ENCODE measurements at regions not wholly inside any gene's neighbourhood (a gene's known extent, or its start where the extent isn't known, plus 50 kb on each side); places are given as distances from the start of the nearest gene placed in this dataset.

DNA sequence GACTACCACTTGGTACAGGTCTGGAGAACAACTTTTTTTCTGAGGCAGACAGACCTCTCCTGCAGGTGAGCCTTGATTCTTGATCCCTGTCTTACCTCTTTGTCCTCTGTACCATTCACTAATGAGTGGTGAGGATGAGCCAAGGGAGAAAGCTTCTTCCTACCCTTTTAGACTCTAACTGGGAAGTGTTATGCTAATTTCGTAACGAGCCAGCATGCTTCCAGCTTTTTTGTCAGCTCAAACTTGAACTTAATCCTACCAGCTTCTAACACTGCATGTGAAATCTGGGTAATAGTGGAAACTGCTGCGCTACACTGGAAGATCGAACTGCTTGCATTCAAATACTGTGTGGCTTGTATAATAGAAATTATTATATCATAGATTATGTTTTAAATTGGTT lies 87.0 kb downstream of the NEUROD6 start:
- Histone ChIP-seq H2AFZ (no peak overlapping the region), H3K36me3 (ENCODE audit: low read depth) (no peaks in the 10 kb centered on the region), H3F3A (ENCODE audit: insufficient read depth) (no peaks in the 10 kb centered on the region), H3K4me2 (ENCODE audit: unreplicated experiment) (no peak overlapping the region), H3K9me2 (ENCODE audit: insufficient read depth) (no peaks in the 10 kb centered on the region), H3K9me3 (ENCODE audit: low read depth) (no peaks in the 10 kb centered on the region), H3K9ac (no peak overlapping the region), H3K27ac (no peak overlapping the region), H3K4me1 (ENCODE audit: insufficient read depth) (no peaks in the 10 kb centered on the region), H3K4me3 (no peak overlapping the region), H4K20me1 (ENCODE audit: insufficient read depth) (no peaks in the 10 kb centered on the region), H3K79me2 (ENCODE audit: insufficient read depth) (no peaks in the 10 kb centered on the region), H3K27me3 (replicated peaks; ENCODE audit: insufficient read depth) (no peaks in the 10 kb centered on the region)
- in situ Hi-C loops (cut with MboI), result no loop called here
- no peak for DNase-seq
- TF ChIP-seq EZH2phosphoT487 (IDR thresholded peaks at IDR 0.05; ENCODE audit: insufficient read depth, low read depth), result no peak
- no peak for TF ChIP-seq EZH2 (IDR thresholded peaks at IDR 0.05; ENCODE audit: insufficient read depth, poor library complexity, severe bottlenecking)
- WGBS, 2 experiments (ENCODE audit: low coverage in 1 of 2, low lambda C conversion rate in 2 of 2, missing lambda C conversion rate in 2 of 2), result 22 to 32% methylated on average over 4 of the region's 4 CpGs

GRCh38 chr7:31251441-31251840 lies 89.1 kb downstream of the NEUROD6 start:
- no peaks in the 10 kb centered on the region for H3K4me1 ChIP-seq (ENCODE audit: insufficient read depth)
- no peak overlapping the region for H3K9ac ChIP-seq
- no peaks in the 10 kb centered on the region for H3K79me2 ChIP-seq (ENCODE audit: insufficient read depth)
- H3K27ac ChIP-seq, result no peak overlapping the region
- H3K9me3 ChIP-seq (ENCODE audit: low read depth), result no peaks in the 10 kb centered on the region
- 19 to 29% methylated on average over 8 of the region's 8 CpGs for WGBS, 2 experiments (ENCODE audit: low coverage in 1 of 2, low lambda C conversion rate in 2 of 2, missing lambda C conversion rate in 2 of 2)
- no peak overlapping the region for H2AFZ ChIP-seq
- TF ChIP-seq EZH2 (IDR thresholded peaks at IDR 0.05; ENCODE audit: insufficient read depth, poor library complexity, severe bottlenecking) (no peak), EZH2phosphoT487 (IDR thresholded peaks at IDR 0.05; ENCODE audit: insufficient read depth, low read depth) (no peak)
- no peaks in the 10 kb centered on the region for H4K20me1 ChIP-seq (ENCODE audit: insufficient read depth)
- H3K4me2 ChIP-seq (ENCODE audit: unreplicated experiment), result no peak overlapping the region
- DNase-seq, result no peak
- in situ Hi-C loops (cut with MboI), result no loop called here
- no peaks in the 10 kb centered on the region for H3K27me3 ChIP-seq (replicated peaks; ENCODE audit: insufficient read depth)
- H3K4me3 ChIP-seq, result no peak overlapping the region
- H3K9me2 ChIP-seq (ENCODE audit: insufficient read depth), result no peaks in the 10 kb centered on the region
- no peaks in the 10 kb centered on the region for H3F3A ChIP-seq (ENCODE audit: insufficient read depth)
- H3K36me3 ChIP-seq (ENCODE audit: low read depth), result no peaks in the 10 kb centered on the region

DNA sequence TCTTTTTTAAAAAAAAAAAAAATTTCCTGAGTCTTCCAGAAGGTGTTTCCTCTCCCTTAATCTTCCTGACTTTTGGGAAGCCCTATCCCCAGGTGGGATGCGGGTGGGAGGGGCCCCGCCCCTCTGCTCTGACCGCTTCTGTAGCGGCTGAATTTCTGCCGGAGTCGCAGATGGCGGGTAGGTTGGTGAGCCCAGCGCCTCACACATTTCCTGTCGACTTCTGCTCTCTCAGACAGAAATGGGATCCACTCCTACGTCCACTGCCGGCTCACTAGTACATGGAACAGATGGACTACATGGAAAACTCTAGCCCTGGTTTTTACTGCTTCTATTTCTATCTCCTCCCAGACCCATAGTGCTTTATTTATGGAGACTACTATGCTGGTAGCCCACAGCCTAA lies 90.9 kb downstream of the NEUROD6 start:
- H3K9ac ChIP-seq, result no peak overlapping the region
- 0 to 23% methylated on average over 3 to 11 of the region's 11 CpGs for WGBS, 2 experiments (ENCODE audit: low coverage in 1 of 2, low lambda C conversion rate in 2 of 2, missing lambda C conversion rate in 2 of 2)
- no peak overlapping the region for H3K4me3 ChIP-seq
- H3K9me2 ChIP-seq (ENCODE audit: insufficient read depth), result no peaks in the 10 kb centered on the region
- no peak overlapping the region for H3K4me2 ChIP-seq (ENCODE audit: unreplicated experiment)
- no peaks in the 10 kb centered on the region for H3F3A ChIP-seq (ENCODE audit: insufficient read depth)
- no peak for DNase-seq
- no peak overlapping the region for H3K27ac ChIP-seq
- H3K4me1 ChIP-seq (ENCODE audit: insufficient read depth), result no peaks in the 10 kb centered on the region
- in situ Hi-C loops (cut with MboI), result no loop called here
- no peaks in the 10 kb centered on the region for H4K20me1 ChIP-seq (ENCODE audit: insufficient read depth)
- no peaks in the 10 kb centered on the region for H3K79me2 ChIP-seq (ENCODE audit: insufficient read depth)
- no peaks in the 10 kb centered on the region for H3K36me3 ChIP-seq (ENCODE audit: low read depth)
- no peaks in the 10 kb centered on the region for H3K9me3 ChIP-seq (ENCODE audit: low read depth)
- TF ChIP-seq EZH2 (IDR thresholded peaks at IDR 0.05; ENCODE audit: insufficient read depth, poor library complexity, severe bottlenecking) (no peak), EZH2phosphoT487 (IDR thresholded peaks at IDR 0.05; ENCODE audit: insufficient read depth, low read depth) (no peak)
- H3K27me3 ChIP-seq (replicated peaks; ENCODE audit: insufficient read depth), result no peaks in the 10 kb centered on the region
- no peak overlapping the region for H2AFZ ChIP-seq

- Histone ChIP-seq H3K4me3 (no peak overlapping the region), H3K27me3 (replicated peaks; ENCODE audit: insufficient read depth) (no peaks in the 10 kb centered on the region), H3F3A (ENCODE audit: insufficient read depth) (no peaks in the 10 kb centered on the region), H3K27ac (no peak overlapping the region), H3K9me2 (ENCODE audit: insufficient read depth) (no peaks in the 10 kb centered on the region), H3K4me1 (ENCODE audit: insufficient read depth) (no peaks in the 10 kb centered on the region), H4K20me1 (ENCODE audit: insufficient read depth) (no peaks in the 10 kb centered on the region), H3K79me2 (ENCODE audit: insufficient read depth) (no peaks in the 10 kb centered on the region), H3K4me2 (ENCODE audit: unreplicated experiment) (no peak overlapping the region), H2AFZ (no peak overlapping the region), H3K36me3 (ENCODE audit: low read depth) (no peaks in the 10 kb centered on the region), H3K9me3 (ENCODE audit: low read depth) (no peaks in the 10 kb centered on the region), H3K9ac (no peak overlapping the region)
- DNase-seq, result no peak
- in situ Hi-C loops (cut with MboI), result no loop called here
- TF ChIP-seq EZH2phosphoT487 (IDR thresholded peaks at IDR 0.05; ENCODE audit: insufficient read depth, low read depth) (no peak), EZH2 (IDR thresholded peaks at IDR 0.05; ENCODE audit: insufficient read depth, poor library complexity, severe bottlenecking) (no peak)
- WGBS, 2 experiments (ENCODE audit: low coverage in 1 of 2, low lambda C conversion rate in 2 of 2, missing lambda C conversion rate in 2 of 2), result 31 to 41% methylated on average over 6 of the region's 6 CpGs
These were observed 103.7 kb downstream of the NEUROD6 start for GRCh38 chr7:31236868-31237267.
